ENCODE measurements at regions not wholly inside any gene's neighbourhood (a gene's known extent, or its start where the extent isn't known, plus 50 kb on each side); places are given as distances from the start of the nearest gene placed in this dataset.

- Histone ChIP-seq H3K4me1 (ENCODE audit: control insufficient read depth, insufficient read depth, low read length) (peaks cover 5% of the 10 kb centered on the region; the same call in 1 of the 2 replicates), H3K9me3 (ENCODE audit: control insufficient read depth, insufficient read depth, low read depth, low read length) (peaks cover 17% of the 10 kb centered on the region), H3K4me3 (ENCODE audit: low read depth, low read length) (no peak overlapping the region), H3K27me3 (ENCODE audit: control insufficient read depth, insufficient read depth, low read length) (no peaks in the 10 kb centered on the region), H3K36me3 (ENCODE audit: control insufficient read depth, insufficient read depth, low read length) (no peaks in the 10 kb centered on the region), H3K9ac (ENCODE audit: low read length) (no peak overlapping the region), H3K27ac (ENCODE audit: low read depth, low read length) (no peak overlapping the region)
Measured at GRCh38 chr12:98409548-98409947, 105.8 kb upstream of the TMPO start.

GRCh38 chr12:98410356-98410755 is 105.0 kb upstream of the TMPO start:
- Histone ChIP-seq H3K9me3 (ENCODE audit: control insufficient read depth, insufficient read depth, low read depth, low read length) (peaks cover 17% of the 10 kb centered on the region), H3K27me3 (ENCODE audit: control insufficient read depth, insufficient read depth, low read length) (no peaks in the 10 kb centered on the region), H3K4me1 (ENCODE audit: control insufficient read depth, insufficient read depth, low read length) (no peaks in the 10 kb centered on the region), H3K36me3 (ENCODE audit: control insufficient read depth, insufficient read depth, low read length) (no peaks in the 10 kb centered on the region), H3K9ac (ENCODE audit: low read length) (no peak overlapping the region), H3K27ac (ENCODE audit: low read depth, low read length) (no peak overlapping the region), H3K4me3 (ENCODE audit: low read depth, low read length) (no peak overlapping the region)

GRCh38 chr12:98416845-98417244 is 98.5 kb upstream of the TMPO start:
- H3K36me3 ChIP-seq (ENCODE audit: control insufficient read depth, insufficient read depth, low read length): no peaks in the 10 kb centered on the region
- no peaks in the 10 kb centered on the region for H3K9me3 ChIP-seq (ENCODE audit: control insufficient read depth, insufficient read depth, low read depth, low read length)
- H3K4me1 ChIP-seq (ENCODE audit: control insufficient read depth, insufficient read depth, low read length): peaks cover 23% of the 10 kb centered on the region
- H3K27me3 ChIP-seq (ENCODE audit: control insufficient read depth, insufficient read depth, low read length): no peaks in the 10 kb centered on the region
- no peak overlapping the region for H3K27ac ChIP-seq (ENCODE audit: low read depth, low read length)
- H3K4me3 ChIP-seq (ENCODE audit: low read depth, low read length): no peak overlapping the region
- H3K9ac ChIP-seq (ENCODE audit: low read length): no peak overlapping the region

GRCh38 chr12:98417266-98417665 is 98.1 kb upstream of the TMPO start:
- Histone ChIP-seq H3K27ac (ENCODE audit: low read depth, low read length) (no peak overlapping the region), H3K27me3 (ENCODE audit: control insufficient read depth, insufficient read depth, low read length) (no peaks in the 10 kb centered on the region), H3K36me3 (ENCODE audit: control insufficient read depth, insufficient read depth, low read length) (no peaks in the 10 kb centered on the region), H3K4me3 (ENCODE audit: low read depth, low read length) (no peak overlapping the region), H3K9me3 (ENCODE audit: control insufficient read depth, insufficient read depth, low read depth, low read length) (no peaks in the 10 kb centered on the region), H3K4me1 (ENCODE audit: control insufficient read depth, insufficient read depth, low read length) (peaks cover 23% of the 10 kb centered on the region), H3K9ac (ENCODE audit: low read length) (no peak overlapping the region)

GRCh38 chr12:98418357-98419075 is 96.9 kb upstream of the TMPO start:
- H3K27ac ChIP-seq (ENCODE audit: low read depth, low read length): no peak overlapping the region
- H3K4me1 ChIP-seq (ENCODE audit: control insufficient read depth, insufficient read depth, low read length): peaks cover 23% of the 10 kb centered on the region

GRCh38 chr12:98419081-98419794 is 96.2 kb upstream of the TMPO start:
- H3K36me3 ChIP-seq (ENCODE audit: control insufficient read depth, insufficient read depth, low read length): no peaks in the 10 kb centered on the region
- H3K27me3 ChIP-seq (ENCODE audit: control insufficient read depth, insufficient read depth, low read length): no peaks in the 10 kb centered on the region
- H3K9ac ChIP-seq (ENCODE audit: low read length): no peak overlapping the region
- H3K4me1 ChIP-seq (ENCODE audit: control insufficient read depth, insufficient read depth, low read length): peaks cover 23% of the 10 kb centered on the region
- no peak overlapping the region for H3K4me3 ChIP-seq (ENCODE audit: low read depth, low read length)
- no peaks in the 10 kb centered on the region for H3K9me3 ChIP-seq (ENCODE audit: control insufficient read depth, insufficient read depth, low read depth, low read length)
- no peak overlapping the region for H3K27ac ChIP-seq (ENCODE audit: low read depth, low read length)

More at GRCh38 chr12:98418357-98419075, 96.9 kb upstream of the TMPO start:
- Histone ChIP-seq H3K27me3 (ENCODE audit: control insufficient read depth, insufficient read depth, low read length) (no peaks in the 10 kb centered on the region), H3K4me3 (ENCODE audit: low read depth, low read length) (0 out of 2 replicates have a peak overlapping the region, but pooled peaks have one; percentile 14), H3K36me3 (ENCODE audit: control insufficient read depth, insufficient read depth, low read length) (no peaks in the 10 kb centered on the region), H3K9me3 (ENCODE audit: control insufficient read depth, insufficient read depth, low read depth, low read length) (no peaks in the 10 kb centered on the region), H3K9ac (ENCODE audit: low read length) (no peak overlapping the region)

GRCh38 chr12:98419795-98420404 is 95.5 kb upstream of the TMPO start:
- H3K4me3 ChIP-seq (ENCODE audit: low read depth, low read length): no peak overlapping the region
- H3K27ac ChIP-seq (ENCODE audit: low read depth, low read length): no peak overlapping the region
- no peaks in the 10 kb centered on the region for H3K9me3 ChIP-seq (ENCODE audit: control insufficient read depth, insufficient read depth, low read depth, low read length)
- H3K36me3 ChIP-seq (ENCODE audit: control insufficient read depth, insufficient read depth, low read length): no peaks in the 10 kb centered on the region
- peaks cover 26% of the 10 kb centered on the region for H3K4me1 ChIP-seq (ENCODE audit: control insufficient read depth, insufficient read depth, low read length)
- H3K27me3 ChIP-seq (ENCODE audit: control insufficient read depth, insufficient read depth, low read length): no peaks in the 10 kb centered on the region
- no peak overlapping the region for H3K9ac ChIP-seq (ENCODE audit: low read length)

- H3K27ac ChIP-seq (ENCODE audit: low read depth, low read length): no peak overlapping the region
- no peaks in the 10 kb centered on the region for H3K36me3 ChIP-seq (ENCODE audit: control insufficient read depth, insufficient read depth, low read length)
- H3K9me3 ChIP-seq (ENCODE audit: control insufficient read depth, insufficient read depth, low read depth, low read length): no peaks in the 10 kb centered on the region
- no peaks in the 10 kb centered on the region for H3K27me3 ChIP-seq (ENCODE audit: control insufficient read depth, insufficient read depth, low read length)
- no peak overlapping the region for H3K9ac ChIP-seq (ENCODE audit: low read length)
- peaks cover 26% of the 10 kb centered on the region for H3K4me1 ChIP-seq (ENCODE audit: control insufficient read depth, insufficient read depth, low read length)
- H3K4me3 ChIP-seq (ENCODE audit: low read depth, low read length): no peak overlapping the region
Measured at GRCh38 chr12:98420461-98420860, 94.9 kb upstream of the TMPO start.

GRCh38 chr12:98421316-98421715 is 94.1 kb upstream of the TMPO start:
- Histone ChIP-seq H3K9me3 (ENCODE audit: control insufficient read depth, insufficient read depth, low read depth, low read length) (no peaks in the 10 kb centered on the region), H3K9ac (ENCODE audit: low read length) (no peak overlapping the region), H3K4me1 (ENCODE audit: control insufficient read depth, insufficient read depth, low read length) (peaks cover 26% of the 10 kb centered on the region), H3K27ac (ENCODE audit: low read depth, low read length) (no peak overlapping the region), H3K4me3 (ENCODE audit: low read depth, low read length) (no peak overlapping the region), H3K27me3 (ENCODE audit: control insufficient read depth, insufficient read depth, low read length) (no peaks in the 10 kb centered on the region), H3K36me3 (ENCODE audit: control insufficient read depth, insufficient read depth, low read length) (no peaks in the 10 kb centered on the region)

- Histone ChIP-seq H3K4me3 (ENCODE audit: low read depth, low read length) (no peak overlapping the region), H3K9me3 (ENCODE audit: control insufficient read depth, insufficient read depth, low read depth, low read length) (no peaks in the 10 kb centered on the region), H3K36me3 (ENCODE audit: control insufficient read depth, insufficient read depth, low read length) (no peaks in the 10 kb centered on the region), H3K27ac (ENCODE audit: low read depth, low read length) (no peak overlapping the region), H3K9ac (ENCODE audit: low read length) (no peak overlapping the region), H3K27me3 (ENCODE audit: control insufficient read depth, insufficient read depth, low read length) (no peaks in the 10 kb centered on the region), H3K4me1 (ENCODE audit: control insufficient read depth, insufficient read depth, low read length) (peaks cover 26% of the 10 kb centered on the region)
Measured at GRCh38 chr12:98422359-98422758, 93.0 kb upstream of the TMPO start.

- H3K27ac ChIP-seq (ENCODE audit: low read depth, low read length): no peak overlapping the region
- H3K27me3 ChIP-seq (ENCODE audit: control insufficient read depth, insufficient read depth, low read length): no peaks in the 10 kb centered on the region
- H3K36me3 ChIP-seq (ENCODE audit: control insufficient read depth, insufficient read depth, low read length): no peaks in the 10 kb centered on the region
- H3K9ac ChIP-seq (ENCODE audit: low read length): no peak overlapping the region
- peaks cover 26% of the 10 kb centered on the region for H3K4me1 ChIP-seq (ENCODE audit: control insufficient read depth, insufficient read depth, low read length)
- no peaks in the 10 kb centered on the region for H3K9me3 ChIP-seq (ENCODE audit: control insufficient read depth, insufficient read depth, low read depth, low read length)
- H3K4me3 ChIP-seq (ENCODE audit: low read depth, low read length): no peak overlapping the region
Measured at GRCh38 chr12:98422812-98423211, 92.6 kb upstream of the TMPO start.
